COR-L47 (cell line): ENCODE measurements at regions not wholly inside any gene's neighbourhood (a gene's known extent, or its start where the extent isn't known, plus 50 kb on each side); places are given as distances from the start of the nearest gene placed in this dataset.
"Not testable (repeated sequence)": the region's sequence is repeated elsewhere in the genome, so short reads cannot be mapped to it uniquely, and the experiment has no call there.

ENCODE experiments used
- DNase-seq: peaks from one replicate; lab custom pipeline; 2025; lab: John Stamatoyannopoulos, UW

GRCh38 chr1:203998571-203998970, 74.3 kb upstream of the SOX13 start:
- DNase-seq = not testable (repeated sequence)

- no peak for DNase-seq
Measured at GRCh38 chr1:203999618-204000017, 73.3 kb upstream of the SOX13 start.

- DNase-seq = no peak
Measured at GRCh38 chr1:204001166-204001901, 71.6 kb upstream of the SOX13 start.

GRCh38 chr1:204002614-204003013, 70.3 kb upstream of the SOX13 start:
- no peak for DNase-seq

GRCh38 chr1:204003536-204003935, 69.4 kb upstream of the SOX13 start:
- no peak for DNase-seq

GRCh38 chr1:204011426-204011825, 61.5 kb upstream of the SOX13 start:
- DNase-seq = no peak

- no peak for DNase-seq
Measured at GRCh38 chr1:204013052-204013451, 59.9 kb upstream of the SOX13 start.

GRCh38 chr1:204014336-204014735, 58.6 kb upstream of the SOX13 start:
- DNase-seq = no peak

- DNase-seq = not testable (repeated sequence)
Measured at GRCh38 chr1:204014961-204015360, 58.0 kb upstream of the SOX13 start.

GRCh38 chr1:204017032-204017431, 55.9 kb upstream of the SOX13 start:
- DNase-seq = no peak

- no peak for DNase-seq
Measured at GRCh38 chr1:204018460-204018859, 54.5 kb upstream of the SOX13 start.
